ENCODE measurements at regions not wholly inside any gene's neighbourhood (a gene's known extent, or its start where the extent isn't known, plus 50 kb on each side); places are given as distances from the start of the nearest gene placed in this dataset.

DNA sequence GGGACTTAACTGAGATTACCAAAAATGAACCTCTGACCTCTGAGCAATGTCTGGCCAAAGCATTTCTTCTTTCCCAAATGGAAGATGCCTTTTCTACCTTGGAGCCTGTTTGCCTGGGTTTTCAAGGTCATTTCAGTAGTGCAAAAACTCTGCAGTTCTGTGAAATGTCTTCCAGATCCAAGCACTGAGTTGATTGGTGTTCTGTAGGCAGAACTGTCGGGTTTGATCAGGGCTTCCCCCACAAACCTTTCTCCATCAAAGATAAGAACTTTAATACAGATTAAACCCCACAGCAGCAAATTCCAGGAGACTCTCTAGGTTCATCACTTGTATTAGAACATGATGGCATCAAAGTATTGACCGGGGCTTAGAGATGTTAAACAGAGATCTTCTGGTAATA, 192.7 kb upstream of the TOPAZ1 start:
- H3K27ac ChIP-seq (ENCODE audit: low read depth, low read length, poor library complexity, severe bottlenecking), result no peak overlapping the region
- no peak overlapping the region for H2AFZ ChIP-seq (ENCODE audit: low read length)
- H3K9me2 ChIP-seq (ENCODE audit: low read depth, low read length), result no peaks in the 10 kb centered on the region
- H3F3A ChIP-seq (ENCODE audit: insufficient read depth, low read length), result no peaks in the 10 kb centered on the region
- no peaks in the 10 kb centered on the region for H3K36me3 ChIP-seq (ENCODE audit: insufficient read depth, low read length)
- no peaks in the 10 kb centered on the region for H3K9me3 ChIP-seq (ENCODE audit: low read length)
- no peaks in the 10 kb centered on the region for H3K27me3 ChIP-seq (ENCODE audit: insufficient read depth, low read length)
- no peaks in the 10 kb centered on the region for H3K79me2 ChIP-seq (ENCODE audit: insufficient read depth, low read length)
- no peak overlapping the region for H3K4me2 ChIP-seq (ENCODE audit: low read length)
- peaks cover 14% of the 10 kb centered on the region for H3K4me1 ChIP-seq (ENCODE audit: insufficient read depth, low read length, severe bottlenecking)
- no peak overlapping the region for H3K9ac ChIP-seq (ENCODE audit: low read length)
- no peaks in the 10 kb centered on the region for H4K20me1 ChIP-seq (ENCODE audit: insufficient read depth, low read length)
- TF ChIP-seq, protein P1, sequence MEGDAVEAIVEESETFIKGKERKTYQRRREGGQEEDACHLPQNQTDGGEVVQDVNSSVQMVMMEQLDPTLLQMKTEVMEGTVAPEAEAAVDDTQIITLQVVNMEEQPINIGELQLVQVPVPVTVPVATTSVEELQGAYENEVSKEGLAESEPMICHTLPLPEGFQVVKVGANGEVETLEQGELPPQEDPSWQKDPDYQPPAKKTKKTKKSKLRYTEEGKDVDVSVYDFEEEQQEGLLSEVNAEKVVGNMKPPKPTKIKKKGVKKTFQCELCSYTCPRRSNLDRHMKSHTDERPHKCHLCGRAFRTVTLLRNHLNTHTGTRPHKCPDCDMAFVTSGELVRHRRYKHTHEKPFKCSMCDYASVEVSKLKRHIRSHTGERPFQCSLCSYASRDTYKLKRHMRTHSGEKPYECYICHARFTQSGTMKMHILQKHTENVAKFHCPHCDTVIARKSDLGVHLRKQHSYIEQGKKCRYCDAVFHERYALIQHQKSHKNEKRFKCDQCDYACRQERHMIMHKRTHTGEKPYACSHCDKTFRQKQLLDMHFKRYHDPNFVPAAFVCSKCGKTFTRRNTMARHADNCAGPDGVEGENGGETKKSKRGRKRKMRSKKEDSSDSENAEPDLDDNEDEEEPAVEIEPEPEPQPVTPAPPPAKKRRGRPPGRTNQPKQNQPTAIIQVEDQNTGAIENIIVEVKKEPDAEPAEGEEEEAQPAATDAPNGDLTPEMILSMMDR (IDR thresholded peaks at IDR 0.05; ENCODE audit: low read length), result no peak
- TF ChIP-seq EZH2 (IDR thresholded peaks at IDR 0.05; ENCODE audit: borderline replicate concordance, low read length), result no peak
- no peak overlapping the region for H3K4me3 ChIP-seq (ENCODE audit: low read depth, low read length, poor library complexity, severe bottlenecking)

DNA sequence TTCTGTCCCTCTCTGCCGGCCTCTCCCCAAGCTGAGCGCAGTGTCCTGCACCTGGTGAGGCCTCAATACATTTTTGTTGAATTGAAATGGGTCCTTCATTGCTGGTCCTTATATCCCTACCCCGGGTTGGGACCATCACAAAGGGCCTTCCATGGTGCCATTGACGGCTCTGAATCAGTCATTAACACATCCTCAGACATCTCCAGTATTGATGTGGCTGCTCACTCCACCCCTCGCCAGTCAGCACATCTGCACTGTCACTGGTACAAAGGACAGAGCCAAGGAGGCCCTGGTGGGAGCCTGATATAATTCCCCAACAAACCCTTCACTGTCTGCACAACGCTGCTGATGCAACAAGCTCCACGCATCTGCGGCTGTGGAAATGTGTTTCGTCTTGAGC, 191.6 kb upstream of the TOPAZ1 start:
- H3K4me1 ChIP-seq (ENCODE audit: insufficient read depth, low read length, severe bottlenecking), result peaks cover 14% of the 10 kb centered on the region
- H3K9me2 ChIP-seq (ENCODE audit: low read depth, low read length), result no peaks in the 10 kb centered on the region
- no peaks in the 10 kb centered on the region for H3K9me3 ChIP-seq (ENCODE audit: low read length)
- H3K27me3 ChIP-seq (ENCODE audit: insufficient read depth, low read length), result no peaks in the 10 kb centered on the region
- TF ChIP-seq EZH2 (IDR thresholded peaks at IDR 0.05; ENCODE audit: borderline replicate concordance, low read length), result no peak
- TF ChIP-seq, protein P1 (IDR thresholded peaks at IDR 0.05; ENCODE audit: low read length), result no peak
- no peak overlapping the region for H3K4me2 ChIP-seq (ENCODE audit: low read length)
- H3F3A ChIP-seq (ENCODE audit: insufficient read depth, low read length), result no peaks in the 10 kb centered on the region
- no peak overlapping the region for H3K27ac ChIP-seq (ENCODE audit: low read depth, low read length, poor library complexity, severe bottlenecking)
- no peaks in the 10 kb centered on the region for H4K20me1 ChIP-seq (ENCODE audit: insufficient read depth, low read length)
- no peak overlapping the region for H2AFZ ChIP-seq (ENCODE audit: low read length)
- no peak overlapping the region for H3K4me3 ChIP-seq (ENCODE audit: low read depth, low read length, poor library complexity, severe bottlenecking)
- H3K36me3 ChIP-seq (ENCODE audit: insufficient read depth, low read length), result no peaks in the 10 kb centered on the region
- H3K9ac ChIP-seq (ENCODE audit: low read length), result no peak overlapping the region
- H3K79me2 ChIP-seq (ENCODE audit: insufficient read depth, low read length), result no peaks in the 10 kb centered on the region

DNA sequence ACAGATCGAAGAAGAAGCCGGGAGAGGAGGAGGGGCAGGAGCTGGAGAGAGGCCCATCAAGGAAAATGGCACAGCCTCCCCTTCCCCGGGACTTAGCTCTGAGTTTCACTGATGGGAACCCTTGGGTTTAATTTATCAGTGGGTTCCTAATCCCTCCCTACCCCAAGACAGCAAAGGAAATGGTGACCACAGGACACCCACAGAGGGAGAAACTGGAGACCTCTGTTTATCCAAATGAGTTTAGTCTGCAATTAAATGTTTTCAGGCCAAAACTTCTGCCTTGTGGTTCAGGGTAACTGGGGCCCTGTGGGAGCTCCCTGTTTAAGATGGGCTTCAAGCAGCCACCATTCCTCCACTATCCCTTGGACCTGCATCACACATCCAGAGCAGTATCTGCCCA, 190.8 kb upstream of the TOPAZ1 start:
- no peak overlapping the region for H2AFZ ChIP-seq (ENCODE audit: low read length)
- H3F3A ChIP-seq (ENCODE audit: insufficient read depth, low read length), result no peaks in the 10 kb centered on the region
- no peak for TF ChIP-seq EZH2 (IDR thresholded peaks at IDR 0.05; ENCODE audit: borderline replicate concordance, low read length)
- TF ChIP-seq, protein P1 (IDR thresholded peaks at IDR 0.05; ENCODE audit: low read length), result no peak
- no peaks in the 10 kb centered on the region for H3K36me3 ChIP-seq (ENCODE audit: insufficient read depth, low read length)
- no peak overlapping the region for H3K9ac ChIP-seq (ENCODE audit: low read length)
- H4K20me1 ChIP-seq (ENCODE audit: insufficient read depth, low read length), result no peaks in the 10 kb centered on the region
- no peak overlapping the region for H3K27ac ChIP-seq (ENCODE audit: low read depth, low read length, poor library complexity, severe bottlenecking)
- no peaks in the 10 kb centered on the region for H3K79me2 ChIP-seq (ENCODE audit: insufficient read depth, low read length)
- H3K4me2 ChIP-seq (ENCODE audit: low read length), result no peak overlapping the region
- no peak overlapping the region for H3K4me3 ChIP-seq (ENCODE audit: low read depth, low read length, poor library complexity, severe bottlenecking)
- H3K9me2 ChIP-seq (ENCODE audit: low read depth, low read length), result no peaks in the 10 kb centered on the region
- peaks cover 6% of the 10 kb centered on the region for H3K4me1 ChIP-seq (ENCODE audit: insufficient read depth, low read length, severe bottlenecking)
- H3K9me3 ChIP-seq (ENCODE audit: low read length), result no peaks in the 10 kb centered on the region
- no peaks in the 10 kb centered on the region for H3K27me3 ChIP-seq (ENCODE audit: insufficient read depth, low read length)
